ENCODE measurements at regions not wholly inside any gene's neighbourhood (a gene's known extent, or its start where the extent isn't known, plus 50 kb on each side); places are given as distances from the start of the nearest gene placed in this dataset.

DNA sequence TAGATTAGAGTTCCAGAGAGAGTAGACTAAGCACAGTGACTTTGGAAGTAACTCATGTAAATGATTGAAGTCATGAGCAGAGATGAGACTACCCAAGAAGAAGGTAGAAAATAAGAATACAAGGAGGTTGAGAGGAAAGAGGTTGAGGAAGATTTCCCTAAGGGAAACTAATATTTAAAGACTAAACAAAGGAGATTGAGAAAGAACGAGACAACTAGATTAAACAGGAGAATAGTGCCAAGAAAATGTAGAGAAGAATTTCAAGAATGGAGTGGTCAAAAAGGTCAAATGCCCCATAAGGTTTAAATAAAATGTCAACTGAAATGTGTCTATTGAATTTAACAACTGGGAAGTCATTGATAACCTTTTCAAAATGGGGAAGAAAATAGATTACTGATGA lies 59.0 kb downstream of the RPS29 start:
- DNase-seq: no peak

DNA sequence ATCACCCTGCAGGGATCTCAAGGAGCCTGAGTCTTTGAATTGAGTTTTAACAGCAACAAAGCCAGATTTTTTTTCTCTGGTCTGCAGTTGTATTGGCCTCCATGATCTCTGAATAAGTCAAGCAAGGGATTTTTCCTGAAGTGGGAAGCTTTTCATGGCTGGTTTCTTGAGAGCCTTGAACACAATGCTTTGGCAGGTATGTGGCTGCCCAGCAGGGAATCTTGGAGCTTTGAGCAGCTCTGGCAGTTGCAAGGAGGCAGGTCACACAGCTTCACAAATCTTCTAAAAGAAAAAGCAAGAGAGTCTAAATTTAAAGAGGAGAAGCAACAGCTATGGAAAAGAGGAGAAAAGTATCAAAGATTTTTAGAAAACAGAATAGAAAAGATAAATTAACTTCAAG lies 60.1 kb downstream of the RPS29 start:
- DNase-seq: no peak

DNA sequence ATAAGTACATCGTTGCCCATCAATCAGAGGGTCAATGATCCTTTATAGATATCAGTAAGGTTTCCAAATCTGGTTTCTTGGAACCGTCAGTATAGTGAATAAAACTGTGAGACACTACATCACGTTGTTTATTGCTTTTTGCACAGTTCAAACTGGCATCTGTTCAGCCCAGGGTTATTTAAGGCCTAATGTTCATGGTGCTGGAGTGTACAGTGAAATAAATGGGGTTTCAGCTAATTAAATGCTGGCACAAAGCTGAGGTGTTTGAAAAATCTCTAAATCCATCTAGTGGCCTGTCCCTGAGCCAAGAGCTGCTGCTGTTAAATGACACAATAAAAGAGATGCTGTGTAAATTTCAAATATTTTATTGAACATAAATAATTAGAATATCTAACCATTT lies 69.9 kb downstream of the RPS29 start:
- no peak for DNase-seq

DNA sequence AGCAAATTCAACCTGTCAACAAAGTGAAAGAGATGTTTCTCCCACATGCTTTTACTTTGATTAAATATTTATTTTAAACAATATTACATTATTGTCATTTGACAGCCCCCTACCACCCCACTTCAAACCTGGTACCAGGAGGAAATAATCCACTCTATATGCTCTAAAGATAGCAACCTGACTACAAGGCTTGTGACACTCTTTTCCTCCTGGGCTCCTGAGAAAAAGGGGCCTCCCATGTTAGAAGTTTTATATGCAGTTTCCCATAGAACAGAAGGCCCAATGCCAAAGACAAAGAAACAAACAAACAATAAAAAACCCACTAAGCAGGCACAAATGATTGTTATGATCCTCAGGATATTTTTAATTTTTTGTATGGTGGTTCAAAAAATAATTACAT lies 73.6 kb downstream of the RPS29 start:
- DNase-seq: no peak

DNA sequence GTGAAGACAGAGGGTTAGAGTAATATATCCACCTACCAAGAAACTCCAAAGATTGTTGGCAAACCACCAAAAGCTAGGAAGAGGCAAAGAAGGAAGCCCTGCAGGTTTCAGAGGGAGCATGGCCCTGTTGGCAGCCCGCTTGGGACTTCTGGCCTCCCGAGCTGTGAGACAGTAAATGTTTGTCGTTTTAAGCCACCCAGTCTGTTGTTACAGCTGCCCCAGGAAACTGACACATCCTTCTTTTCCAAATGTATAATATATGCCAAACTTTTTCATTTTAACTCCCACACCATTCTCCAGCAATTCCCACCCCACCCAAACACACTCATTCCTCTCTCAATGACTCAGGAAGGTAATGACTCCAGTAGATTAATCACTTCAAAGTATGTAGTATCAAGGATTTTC lies 74.0 kb downstream of the RPS29 start:
- DNase-seq: no peak

DNA sequence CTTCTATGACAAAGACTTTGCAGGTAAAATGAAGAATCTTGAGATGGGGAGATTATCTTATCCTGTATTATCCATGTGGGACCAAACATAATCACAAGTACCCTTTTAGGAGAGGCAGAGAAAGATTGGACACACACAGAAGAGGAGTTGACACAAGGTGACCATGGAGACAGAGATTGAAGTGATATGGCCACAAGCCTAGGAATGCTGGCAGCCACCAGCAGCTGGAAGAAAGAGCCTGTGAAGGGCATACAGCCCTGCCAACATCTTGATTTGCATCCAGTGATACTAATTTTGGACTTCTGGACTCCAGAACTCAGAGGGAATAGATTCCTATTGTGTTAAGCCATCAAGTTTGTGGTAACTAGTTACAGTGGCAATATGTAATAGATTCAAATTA lies 78.1 kb downstream of the RPS29 start:
- DNase-seq: no peak

DNA sequence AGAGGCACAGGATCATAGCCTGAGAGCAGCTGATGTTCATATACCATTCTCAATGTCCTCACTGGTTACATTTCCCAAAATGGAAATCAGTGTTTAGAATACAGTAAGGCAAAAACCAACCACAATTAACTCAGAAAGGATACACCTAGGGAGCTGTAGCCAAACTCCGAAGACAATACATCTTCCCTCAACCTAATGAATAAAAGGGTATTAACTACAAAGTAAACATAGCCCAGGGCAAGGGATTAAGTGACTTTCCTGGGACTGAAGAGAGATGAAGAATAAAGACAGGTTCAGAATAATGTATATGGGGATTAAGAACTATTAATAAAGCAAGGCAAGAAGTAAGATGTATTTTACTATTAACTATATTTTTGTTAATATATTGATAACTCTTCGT lies 79.5 kb downstream of the RPS29 start:
- DNase-seq: no peak

DNA sequence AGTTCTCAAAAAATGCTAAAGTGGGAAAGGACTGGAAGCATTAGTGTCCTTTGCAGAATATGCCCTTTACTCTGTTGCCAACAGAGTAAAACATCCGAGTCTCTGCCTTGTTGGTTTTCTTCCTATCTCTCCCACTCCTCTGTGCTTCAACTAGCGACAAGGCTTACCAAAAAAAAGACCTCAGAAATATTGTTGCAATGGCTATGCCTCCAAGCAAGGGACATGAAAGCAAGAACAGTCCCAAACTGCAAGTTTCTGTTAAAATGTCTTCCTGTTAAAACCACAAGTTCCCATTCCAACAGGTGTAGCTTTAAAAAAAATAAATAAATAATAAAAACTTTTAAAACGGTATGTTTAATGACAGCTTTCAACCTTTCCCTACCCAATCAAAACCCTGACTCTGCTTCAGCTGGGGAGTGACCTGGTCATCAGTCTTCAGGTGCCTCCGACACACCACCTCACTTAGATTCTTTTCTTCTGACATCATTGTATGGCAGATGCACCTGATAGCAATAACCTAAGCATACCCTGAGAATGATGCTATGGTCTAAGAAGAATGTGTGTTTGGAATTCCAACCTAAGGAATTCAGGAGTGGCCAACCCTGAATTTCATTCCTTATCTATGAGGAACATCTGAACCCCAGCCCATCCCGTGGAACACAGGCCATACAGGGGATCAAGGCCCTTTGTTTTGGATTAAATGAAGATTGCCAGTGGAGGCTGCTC lies 81.0 kb downstream of the RPS29 start:
- no peak for DNase-seq

DNA sequence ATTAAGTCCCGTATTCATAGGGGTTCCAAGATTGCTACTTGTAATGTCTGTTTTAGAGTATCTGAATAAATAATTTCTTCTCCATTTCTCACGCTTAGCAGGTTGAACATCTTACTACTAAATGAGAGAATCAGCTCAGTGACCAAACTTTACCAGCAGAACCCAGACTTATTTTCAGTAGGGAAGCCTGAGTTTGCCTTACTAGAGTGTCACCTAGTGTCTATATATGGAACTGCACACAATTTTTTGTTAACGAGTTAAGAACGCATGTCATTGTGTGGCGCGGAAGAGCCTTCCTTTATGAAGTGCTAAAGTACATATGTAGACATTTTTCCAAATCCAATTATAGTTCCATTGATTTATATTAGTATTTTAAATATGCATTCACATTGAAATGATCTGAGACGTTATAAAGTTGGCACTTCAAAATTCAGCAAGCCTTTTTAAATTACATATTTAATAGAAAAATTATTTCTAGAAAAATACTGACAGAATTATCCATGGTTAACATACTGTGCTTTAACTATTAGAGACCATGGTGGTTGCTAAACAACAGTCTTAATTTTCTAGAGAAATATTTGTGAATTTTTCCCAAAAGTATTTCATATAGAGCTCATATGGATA lies 88.3 kb downstream of the RPS29 start:
- DNase-seq: no peak

DNA sequence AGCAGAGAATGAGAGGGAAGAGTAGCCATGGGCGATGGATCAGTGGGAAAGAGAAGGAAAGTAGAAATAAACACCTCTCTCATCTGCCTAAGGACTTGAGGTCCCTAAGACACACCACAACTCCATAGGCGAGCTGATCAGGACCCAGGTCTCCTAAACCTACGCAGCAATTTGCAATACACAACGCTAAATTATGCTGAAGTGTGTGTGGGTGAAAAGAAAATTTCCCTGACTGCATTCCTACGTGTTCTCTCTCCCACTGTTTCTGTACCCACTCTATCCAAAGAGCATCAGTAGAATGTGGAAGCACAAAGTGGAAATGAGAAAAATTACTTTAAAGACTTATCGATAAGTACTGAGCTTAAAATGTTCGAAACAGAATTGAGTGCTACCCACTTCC lies 88.9 kb downstream of the RPS29 start:
- no peak for DNase-seq

DNA sequence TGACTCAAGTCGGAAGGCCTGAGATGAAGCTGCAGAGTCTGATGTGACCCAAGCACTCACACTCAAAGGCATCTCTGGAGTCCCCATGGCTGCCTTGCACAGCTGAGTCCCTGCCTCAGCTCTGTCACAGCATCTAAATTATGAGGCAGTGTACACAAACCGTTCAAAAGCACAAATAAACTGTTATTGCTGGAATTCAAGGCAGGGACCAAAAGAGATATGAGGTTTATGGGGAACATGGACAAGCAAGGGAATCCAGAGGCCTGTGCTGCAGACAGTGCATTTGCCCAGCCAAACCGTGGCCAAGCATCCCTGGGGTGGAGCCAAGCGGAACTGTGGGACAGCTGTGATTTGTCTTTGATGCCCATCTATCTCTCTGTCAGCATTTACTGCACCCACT lies 91.3 kb downstream of the RPS29 start:
- no peak for DNase-seq

DNA sequence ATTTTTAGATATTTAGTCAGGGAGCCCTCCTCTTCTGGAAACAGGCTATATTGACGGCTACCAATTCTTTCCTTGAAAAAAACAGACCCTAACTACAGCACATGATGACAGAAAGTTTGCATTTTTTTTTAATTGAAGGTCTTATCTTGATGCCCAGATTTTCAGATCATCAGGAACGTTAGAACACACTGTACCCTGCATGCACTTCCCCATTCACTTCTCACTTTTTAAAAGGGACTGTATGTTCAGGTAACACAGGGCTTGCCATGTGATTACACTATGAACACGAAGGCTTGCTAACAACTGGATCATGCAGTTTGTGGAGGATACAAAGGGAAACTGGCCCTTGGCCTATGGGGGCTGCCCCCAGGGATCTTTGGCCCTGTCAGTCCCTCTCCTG lies 92.6 kb downstream of the RPS29 start:
- DNase-seq: no peak

DNA sequence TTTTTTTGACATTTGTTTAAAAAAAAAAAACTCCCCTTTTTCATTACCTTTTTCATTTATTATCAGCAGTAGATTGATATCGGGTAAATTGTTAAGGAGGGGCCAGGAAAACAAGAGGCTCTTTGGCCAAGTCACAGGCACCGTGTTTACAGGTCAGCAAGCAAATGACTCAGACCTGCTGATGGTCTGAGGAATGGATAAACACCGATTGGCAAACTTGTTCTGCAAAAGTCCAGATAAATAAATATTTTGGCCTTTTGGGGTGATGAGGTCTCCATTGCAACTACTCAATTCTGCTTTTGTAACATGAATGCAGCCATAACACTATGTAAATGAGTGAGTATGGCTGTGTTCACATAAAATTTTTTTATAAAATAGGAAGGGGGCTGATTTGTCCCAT lies 94.0 kb downstream of the RPS29 start:
- DNase-seq: no peak

DNA sequence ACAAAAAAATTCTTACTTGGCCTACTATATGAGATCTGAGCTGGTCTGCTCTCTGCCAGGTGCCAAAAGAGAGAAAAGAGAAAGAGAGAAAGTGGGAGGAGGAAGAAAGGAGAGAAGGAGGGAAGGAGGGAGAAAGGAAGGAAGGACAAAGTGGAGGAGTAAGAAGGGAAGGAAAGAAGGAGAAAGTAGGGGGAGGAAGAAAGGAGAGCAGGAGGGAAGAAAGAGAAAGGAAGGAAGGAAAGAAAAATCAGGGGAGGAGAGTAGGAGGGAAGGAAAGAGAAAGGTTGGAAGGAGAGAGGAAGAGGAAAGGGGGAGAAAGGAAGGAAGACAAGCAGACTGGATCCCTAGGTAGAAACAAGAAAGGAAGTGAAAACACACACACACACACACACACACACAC lies 96.8 kb downstream of the RPS29 start:
- DNase-seq: no peak

DNA sequence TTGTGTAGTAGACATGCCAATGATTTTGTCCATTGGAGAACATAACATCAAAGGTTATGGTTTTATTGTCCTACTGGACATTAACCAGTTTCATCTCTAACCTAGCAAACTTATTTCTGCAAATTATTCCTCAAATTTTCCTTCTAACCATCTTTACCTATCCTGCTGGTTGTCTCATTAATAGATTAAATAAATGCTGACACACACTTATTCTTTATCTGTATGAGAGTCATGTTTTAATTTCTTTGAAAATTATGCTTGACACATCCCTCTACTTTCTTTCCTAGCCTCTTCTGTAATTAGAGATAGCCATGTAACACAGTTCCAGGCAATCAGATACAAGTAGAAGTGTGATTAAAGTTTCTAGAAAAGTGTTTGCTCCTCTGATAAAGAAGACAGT lies 98.9 kb downstream of the RPS29 start:
- no peak for DNase-seq

DNA sequence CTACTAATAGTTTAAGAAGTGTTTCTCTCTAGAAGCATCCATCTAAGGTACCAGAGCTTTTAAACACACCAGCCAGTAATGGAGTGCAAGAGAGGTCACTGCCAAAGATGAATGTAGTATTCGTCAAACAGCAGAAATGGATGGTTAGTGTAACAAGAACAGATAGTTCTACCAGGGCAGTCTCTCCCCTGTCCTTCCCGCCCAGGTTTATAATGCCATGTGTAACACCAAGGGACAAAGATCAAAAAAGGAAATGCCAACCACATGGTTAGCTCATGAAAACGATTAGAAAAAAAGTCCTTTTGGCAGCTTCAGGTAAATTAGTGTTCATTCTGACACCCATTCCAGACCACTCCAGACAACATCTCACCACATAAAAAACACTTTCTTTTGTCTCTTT lies 100.9 kb downstream of the RPS29 start:
- no peak for DNase-seq

DNA sequence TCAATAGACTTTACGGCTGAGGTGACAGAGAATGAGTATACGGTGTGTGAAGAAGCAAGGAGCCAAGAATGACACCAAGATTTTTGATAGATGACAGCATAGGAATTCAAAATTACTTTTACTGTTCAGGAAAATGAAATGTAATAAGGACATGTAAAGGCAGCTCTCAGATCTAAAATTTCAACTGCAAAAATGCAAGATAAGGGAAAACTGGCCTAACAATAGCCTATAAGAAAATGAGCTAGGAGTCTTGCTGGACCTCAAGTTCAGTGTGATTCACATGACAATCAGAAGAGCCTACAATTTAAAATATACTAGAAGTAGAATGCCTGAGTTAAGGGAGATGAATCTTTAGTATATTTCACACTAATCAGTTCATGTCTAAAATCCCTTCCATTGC lies 102.0 kb downstream of the RPS29 start:
- no peak for DNase-seq

DNA sequence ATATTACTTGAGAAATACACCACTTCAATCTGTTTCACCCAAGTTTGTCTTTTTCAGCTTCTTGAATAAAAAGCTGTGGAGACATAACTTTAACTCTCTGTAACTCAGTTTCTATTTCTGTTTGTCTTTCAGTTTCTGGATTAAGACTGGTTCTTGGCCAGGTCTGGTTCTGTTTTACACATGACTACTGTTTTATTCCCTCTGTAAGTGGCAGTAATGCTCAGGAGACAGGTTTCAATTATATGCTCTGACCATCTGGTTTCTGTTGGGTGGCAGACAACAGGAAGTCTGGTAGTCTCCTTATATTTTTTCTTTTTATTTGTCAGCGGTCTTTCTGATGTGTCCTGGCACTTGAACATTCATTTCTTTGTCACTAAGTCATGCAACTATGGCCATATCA lies 102.9 kb downstream of the RPS29 start:
- no peak for DNase-seq

DNA sequence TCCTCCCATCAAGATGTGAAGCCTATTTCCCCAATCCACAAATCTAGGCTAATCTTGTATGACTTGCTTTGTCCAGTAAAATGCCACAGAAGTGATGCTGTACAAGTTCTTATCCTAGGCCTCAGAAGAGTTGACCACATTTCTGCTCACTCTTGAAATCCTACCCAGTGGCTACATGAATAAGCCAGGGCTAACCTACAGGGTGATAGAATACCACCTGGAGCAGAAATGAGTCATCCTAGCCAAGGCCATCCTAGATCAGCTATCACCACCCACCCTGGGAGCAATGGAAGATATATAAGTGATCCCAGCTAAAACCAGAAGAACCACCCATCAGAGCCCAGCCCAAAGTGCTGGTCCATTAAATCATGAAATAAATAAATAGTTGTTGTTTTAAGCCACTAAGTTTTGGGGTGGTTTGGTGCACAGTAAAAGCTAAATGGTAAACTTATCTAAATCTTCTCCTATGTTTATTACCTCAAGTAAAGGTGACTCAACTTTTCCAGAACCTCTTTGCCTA lies 105.1 kb downstream of the RPS29 start:
- no peak for DNase-seq

DNA sequence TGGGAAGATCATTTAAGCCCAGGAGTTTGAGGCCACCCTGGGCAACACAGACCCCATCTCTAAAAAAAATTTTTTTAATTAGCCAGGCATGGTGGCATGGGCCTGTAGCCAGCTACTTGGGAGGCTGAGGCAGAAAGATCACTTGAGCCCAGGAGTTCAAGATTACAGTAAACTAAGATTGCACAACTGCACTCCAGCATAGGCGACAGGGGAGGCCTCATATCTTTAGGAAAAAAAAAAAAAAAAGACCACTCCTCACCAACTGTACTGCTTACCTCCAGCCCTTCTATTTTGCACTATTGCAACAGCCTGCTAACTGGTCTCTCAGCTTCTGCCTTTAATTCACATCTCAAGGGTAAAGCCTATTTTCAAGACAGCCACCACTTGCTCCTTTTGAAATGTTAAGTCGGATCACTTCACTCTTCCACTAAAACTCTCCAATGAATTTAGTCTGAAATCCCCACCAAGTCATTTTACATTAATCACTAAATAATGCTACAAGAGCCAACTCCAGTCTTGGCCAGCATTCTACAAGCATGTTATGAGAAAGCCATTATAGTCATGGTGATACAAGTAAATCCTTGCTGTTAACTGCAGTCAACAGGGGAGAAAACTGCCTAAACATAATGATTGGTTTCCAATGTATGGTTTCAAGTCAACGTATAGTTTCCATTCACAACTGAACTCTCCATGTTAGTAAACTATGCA lies 106.0 kb downstream of the RPS29 start:
- DNase-seq: no peak

DNA sequence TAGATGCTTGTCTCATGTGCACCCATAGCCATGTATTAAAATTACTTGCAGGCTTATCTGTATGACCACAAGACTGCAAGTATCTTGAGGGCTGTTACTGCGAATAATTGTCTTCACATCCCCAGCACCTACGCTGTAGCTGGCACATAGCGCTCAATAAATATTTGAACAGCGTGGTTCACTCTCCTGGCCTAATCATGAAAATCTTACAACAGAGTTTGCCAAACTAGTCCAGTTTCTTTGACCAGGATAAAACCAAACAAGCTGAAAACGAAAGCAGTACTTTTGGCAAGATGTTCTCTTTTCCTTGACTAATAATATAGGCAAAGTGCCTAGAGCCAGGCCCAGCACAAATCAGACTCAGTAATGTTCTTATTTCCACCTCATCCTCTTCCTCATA lies 106.7 kb downstream of the RPS29 start:
- no peak for DNase-seq

DNA sequence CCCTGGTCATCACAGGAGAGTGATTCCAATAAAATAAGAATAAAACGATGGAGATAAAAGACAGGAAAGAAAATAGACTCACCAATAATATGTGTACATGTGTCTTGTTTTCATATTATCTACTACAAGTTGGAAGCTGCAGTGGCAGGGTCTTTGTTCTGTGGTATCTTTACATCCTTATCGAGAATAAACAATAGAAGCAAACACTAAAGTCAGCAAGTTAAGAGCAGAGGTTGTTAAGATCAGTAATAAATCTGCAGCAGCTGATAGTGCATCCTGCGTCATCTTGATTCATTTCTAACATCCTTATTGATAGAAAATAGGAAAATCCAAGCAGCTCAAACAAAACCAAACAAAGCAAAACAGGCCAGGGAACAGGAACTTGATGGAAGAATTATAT lies 107.4 kb downstream of the RPS29 start:
- no peak for DNase-seq

DNA sequence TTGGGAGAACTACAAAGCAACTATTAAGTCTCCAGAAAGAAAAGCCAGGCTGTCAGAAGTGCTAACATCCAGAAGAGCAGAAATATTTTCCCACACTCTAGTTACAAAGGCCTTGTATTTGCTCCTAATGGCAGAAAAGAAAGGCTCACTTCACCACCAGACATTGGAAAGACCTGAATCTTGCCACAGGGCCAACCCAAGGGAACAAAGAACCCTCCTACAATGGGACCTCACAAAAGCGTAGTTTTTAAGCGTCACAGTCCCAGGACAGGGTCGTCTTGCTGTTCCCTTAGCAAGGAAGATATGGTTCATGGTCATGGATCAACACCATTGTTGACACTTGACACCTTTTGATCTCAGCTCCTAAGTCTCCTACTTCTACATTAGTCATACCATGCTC lies 119.1 kb downstream of the RPS29 start:
- DNase-seq: no peak

DNA sequence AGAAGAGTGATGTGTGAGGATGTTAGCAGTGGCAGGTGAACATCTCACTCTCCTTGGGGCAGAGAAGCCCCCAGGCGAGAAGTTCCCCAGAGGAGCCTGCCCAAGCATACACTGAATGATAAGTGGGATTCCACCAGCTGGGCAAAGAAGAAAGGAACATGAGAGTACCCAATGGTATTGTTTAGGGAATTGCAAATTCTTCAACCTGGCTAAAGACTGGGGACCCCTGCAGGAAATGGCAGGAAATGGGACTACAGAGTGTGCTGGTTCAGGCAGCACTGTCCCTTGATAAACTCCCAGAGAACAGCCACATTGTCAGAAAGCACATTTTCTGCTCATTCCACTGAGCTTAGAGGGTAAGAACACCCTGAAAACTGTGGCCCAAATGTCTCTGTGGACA lies 121.3 kb downstream of the RPS29 start:
- no peak for DNase-seq

All from activated CD8-positive, alpha-beta memory T cell treated with anti-CD3 and anti-CD28 coated beads, Interleukin-2, amount 50 U/mL, for 48 hours (primary cell).